Caco-2 (cell line): ENCODE measurements at regions not wholly inside any gene's neighbourhood (a gene's known extent, or its start where the extent isn't known, plus 50 kb on each side); places are given as distances from the start of the nearest gene placed in this dataset.

ENCODE experiments used
- BruUV-seq: library from RNA; stranded (reverse); fragments of 400-500 nt; replicated peaks from 2 replicates; lab custom pipeline; 2021; lab: Mats Ljungman, UMichigan
- CTCF ChIA-PET: fragments of 300-600 bp; sonication (Branson Sonifier 250); formaldehyde crosslinking; loops from one replicate; lab custom pipeline; 2022; ENCODE audit warnings: antibody characterized with exemption; lab: Charles Lee
- POLR2A ChIA-PET: fragments of 300-600 bp; sonication (Branson Sonifier 250); formaldehyde crosslinking; loops from one replicate; lab custom pipeline; 2022; ENCODE audit warnings: antibody characterized with exemption; lab: Charles Lee
- DNase-seq, 2 experiments: peaks; one replicate each; pipeline versions ENCODE4 v3.0.0 to v3.0.0-alpha.2; 2020 to 2022
- H3K27me3 ChIP-seq: replicated peaks from 2 replicates; pipeline ENCODE4 v1.6.0; 2011; ENCODE audit warnings: low read length; ENCODE audit not compliant: control insufficient read depth, insufficient read depth
- H3K36me3 ChIP-seq: 2 replicates; pipeline ENCODE4 v1.5.1; 2011; ENCODE audit warnings: low read length; ENCODE audit not compliant: control insufficient read depth, insufficient read depth
- H3K4me1 ChIP-seq: fragments of 250-450 bp; sonication (Bioruptor Pico); 2 replicates; pipeline ENCODE4 v1.5.1; 2020; ENCODE audit warnings: mild to moderate bottlenecking
- H3K4me3 ChIP-seq: 2 replicates; pipeline ENCODE4 v1.5.1; 2011; ENCODE audit warnings: low read depth, mild to moderate bottlenecking, control low read depth, low read length
- H3K9me3 ChIP-seq: fragments of 250-450 bp; sonication (Bioruptor Pico); 2 replicates; pipeline ENCODE4 v1.5.1; 2020; ENCODE audit warnings: mild to moderate bottlenecking, moderate library complexity
- H3K27ac Mint-ChIP-seq: one replicate; pipeline ENCODE4 v1.8.0; 2022; ENCODE audit warnings: mixed read lengths; ENCODE audit not compliant: unreplicated experiment
- H3K27me3 Mint-ChIP-seq: one replicate; pipeline ENCODE4 v1.8.0; 2022; ENCODE audit warnings: mixed read lengths; ENCODE audit not compliant: insufficient read depth, unreplicated experiment
- H3K36me3 Mint-ChIP-seq: one replicate; pipeline ENCODE4 v1.8.0; 2022; ENCODE audit warnings: mild to moderate bottlenecking, mixed read lengths; ENCODE audit not compliant: insufficient read depth, unreplicated experiment
- H3K4me1 Mint-ChIP-seq: one replicate; pipeline ENCODE4 v1.8.0; 2022; ENCODE audit warnings: low read depth, mixed read lengths; ENCODE audit not compliant: unreplicated experiment
- H3K4me3 Mint-ChIP-seq: one replicate; pipeline ENCODE4 v1.8.0; 2022; ENCODE audit warnings: mild to moderate bottlenecking, moderate library complexity, mixed read lengths; ENCODE audit not compliant: unreplicated experiment
- H3K9me3 Mint-ChIP-seq: one replicate; pipeline ENCODE4 v1.8.0; 2022; ENCODE audit warnings: mixed read lengths; ENCODE audit not compliant: unreplicated experiment
- CTCF ChIP-seq, 2 experiments: fragments of 200-600 bp in 1 of 2; IDR thresholded peaks; 1 replicate in 1 of 2; 2 replicates in 1 of 2; pipeline versions ENCODE4 v1.5.1 to v1.8.0; 2011 to 2022; ENCODE audit warnings: antibody characterized with exemption in 1 of 2, control low read depth in 1 of 2, inconsistent platforms in 1 of 2, low read depth in 1 of 2, low read length in 1 of 2, mild to moderate bottlenecking in 1 of 2, moderate library complexity in 1 of 2; ENCODE audit not compliant: insufficient read depth in 1 of 2, severe bottlenecking in 1 of 2, unreplicated experiment in 1 of 2
- intact Hi-C: fragments of 100-400 bp; cut with micrococcal nuclease; formaldehyde crosslinking; loops from one replicate; pipeline ENCODE4 v1.10.0; 2022; ENCODE audit not compliant: unreplicated experiment

- H3K9me3 ChIP-seq, result no peaks in the 10 kb centered on the region; the same call in 1 of the 2 replicates
- H3K4me3 ChIP-seq, result no peak overlapping the region
- no TSS peak for BruUV-seq
- Mint-ChIP-seq H3K27me3 (no peaks in the 10 kb centered on the region), H3K4me1 (no peaks in the 10 kb centered on the region), H3K36me3 (no peaks in the 10 kb centered on the region), H3K27ac (no peak overlapping the region), H3K4me3 (no peak overlapping the region), H3K9me3 (no peaks in the 10 kb centered on the region)
- intact Hi-C loops, result loop anchor here (10.0 kb wide), 1 partner anchor 124 kb away; no protein-coding TSS in a partner anchor
- no peaks in the 10 kb centered on the region for H3K36me3 ChIP-seq
- no peak for DNase-seq
- CTCF ChIA-PET, result no interaction called here
- TF ChIP-seq CTCF (IDR thresholded peaks at IDR 0.05; ENCODE audit: insufficient read depth in 1 of 2, low read depth in 1 of 2, low read length in 1 of 2, severe bottlenecking in 1 of 2, unreplicated experiment in 1 of 2), result no peak
- POLR2A ChIA-PET, result no interaction called here
- H3K27me3 ChIP-seq, result no peaks in the 10 kb centered on the region
- no peaks in the 10 kb centered on the region for H3K4me1 ChIP-seq
Measured at GRCh38 chr5:143700994-143701393, 111.0 kb upstream of the HMHB1 start.

GRCh38 chr5:143699121-143699520 lies 112.8 kb upstream of the HMHB1 start:
- no peaks in the 10 kb centered on the region for H3K36me3 ChIP-seq
- ChIA-PET POLR2A (no interaction called here), CTCF (no interaction called here)
- intact Hi-C loops, result no loop called here
- H3K4me3 ChIP-seq, result no peak overlapping the region
- Mint-ChIP-seq H3K36me3 (no peaks in the 10 kb centered on the region), H3K27ac (no peak overlapping the region), H3K4me3 (no peak overlapping the region), H3K4me1 (no peaks in the 10 kb centered on the region), H3K9me3 (peaks cover 6% of the 10 kb centered on the region), H3K27me3 (no peaks in the 10 kb centered on the region)
- no peaks in the 10 kb centered on the region; the same call in 1 of the 2 replicates for H3K9me3 ChIP-seq
- no peak for DNase-seq
- TF ChIP-seq CTCF (IDR thresholded peaks at IDR 0.05; ENCODE audit: insufficient read depth in 1 of 2, low read depth in 1 of 2, low read length in 1 of 2, severe bottlenecking in 1 of 2, unreplicated experiment in 1 of 2), result no peak
- no TSS peak for BruUV-seq
- H3K27me3 ChIP-seq, result no peaks in the 10 kb centered on the region
- no peaks in the 10 kb centered on the region for H3K4me1 ChIP-seq

DNA sequence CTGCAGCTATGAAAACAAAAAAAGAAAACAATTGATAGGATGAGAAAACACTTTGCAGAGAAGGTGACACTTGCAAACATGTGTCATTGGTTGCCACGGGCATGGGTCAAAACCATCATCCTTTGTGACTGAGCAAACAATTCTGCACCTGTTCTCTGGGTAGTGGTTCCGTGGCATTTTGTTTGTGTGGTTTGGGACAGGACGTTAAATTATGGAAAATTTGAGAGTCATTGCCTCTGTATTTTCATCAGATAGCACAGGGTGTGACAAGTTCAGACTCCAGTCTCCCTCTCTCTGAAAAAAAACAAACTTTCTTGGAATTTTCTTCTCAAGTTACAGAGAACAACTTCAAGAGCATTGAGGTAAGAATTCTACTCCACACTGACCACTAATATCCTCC lies 113.4 kb upstream of the HMHB1 start:
- Histone ChIP-seq H3K4me3 (no peak overlapping the region), H3K4me1 (no peaks in the 10 kb centered on the region), H3K36me3 (no peaks in the 10 kb centered on the region), H3K27me3 (no peaks in the 10 kb centered on the region), H3K9me3 (no peaks in the 10 kb centered on the region; the same call in 1 of the 2 replicates)
- CTCF ChIA-PET, result no interaction called here
- Mint-ChIP-seq H3K27me3 (no peaks in the 10 kb centered on the region), H3K9me3 (peaks cover 6% of the 10 kb centered on the region), H3K4me3 (no peak overlapping the region), H3K36me3 (no peaks in the 10 kb centered on the region), H3K4me1 (no peaks in the 10 kb centered on the region), H3K27ac (no peak overlapping the region)
- POLR2A ChIA-PET, result no interaction called here
- DNase-seq, result no peak
- intact Hi-C loops, result no loop called here
- BruUV-seq, result no TSS peak
- no peak for TF ChIP-seq CTCF (IDR thresholded peaks at IDR 0.05; ENCODE audit: insufficient read depth in 1 of 2, low read depth in 1 of 2, low read length in 1 of 2, severe bottlenecking in 1 of 2, unreplicated experiment in 1 of 2)
